ENCODE measurements at regions not wholly inside any gene's neighbourhood (a gene's known extent, or its start where the extent isn't known, plus 50 kb on each side); places are given as distances from the start of the nearest gene placed in this dataset.

GRCh38 chr4:100933628-100934027, 413.7 kb downstream of the PPP3CA start:
- H3K4me3 ChIP-seq (ENCODE audit: low read depth, low read length): no peak overlapping the region
- TF ChIP-seq ZNF501 (tag by site-specific recombination; IDR thresholded peaks at IDR 0.05) (no peak), WT1 (tag by site-specific recombination; IDR thresholded peaks at IDR 0.05) (no peak), ZNF658 (tag by site-specific recombination; IDR thresholded peaks at IDR 0.05) (no peak), ZBTB48 (tag by site-specific recombination; IDR thresholded peaks at IDR 0.05) (no peak), ZBTB1 (tag by site-specific recombination; IDR thresholded peaks at IDR 0.05) (no peak), ZNF274 (IDR thresholded peaks at IDR 0.05; ENCODE audit: low read length) (no peak), ZNF274 (tag by site-specific recombination; IDR thresholded peaks at IDR 0.05; ENCODE audit: borderline replicate concordance) (no peak), ZNF10 (tag by site-specific recombination; IDR thresholded peaks at IDR 0.05) (no peak), SP3 (tag by site-specific recombination; IDR thresholded peaks at IDR 0.05) (no peak), SCRT1 (tag by site-specific recombination; IDR thresholded peaks at IDR 0.05; ENCODE audit: borderline replicate concordance) (no peak)
- no peaks in the 10 kb centered on the region for H3K36me3 ChIP-seq (ENCODE audit: control insufficient read depth in 2 of 2, insufficient read depth in 1 of 2, low read length in 2 of 2)

GRCh38 chr4:100929758-100930157, 411.9 kb upstream of the EMCN start:
- no peaks in the 10 kb centered on the region for H3K36me3 ChIP-seq (ENCODE audit: control insufficient read depth in 2 of 2, insufficient read depth in 1 of 2, low read length in 2 of 2)
- H3K9me3 ChIP-seq (ENCODE audit: control insufficient read depth, insufficient read depth, low read depth, low read length): no peaks in the 10 kb centered on the region
- ChIA-PET POLR2A (no interaction called here), CTCF (no interaction called here)
- no peak for TF ChIP-seq ZNF585B (tag by site-specific recombination; IDR thresholded peaks at IDR 0.05)
- no peak for TF ChIP-seq ZNF701 (tag by site-specific recombination; IDR thresholded peaks at IDR 0.05)
- no peak for TF ChIP-seq ZNF768 (tag by site-specific recombination; IDR thresholded peaks at IDR 0.05)
- TF ChIP-seq ZNF398 (tag by site-specific recombination; IDR thresholded peaks at IDR 0.05): no peak
- no peak for TF ChIP-seq TCF7L2 (IDR thresholded peaks at IDR 0.05; ENCODE audit: borderline replicate concordance, low read depth, low read length)
- TF ChIP-seq ZNF266 (tag by site-specific recombination; IDR thresholded peaks at IDR 0.05; ENCODE audit: low read depth): no peak
- TF ChIP-seq ZNF341 (tag by site-specific recombination; IDR thresholded peaks at IDR 0.05; ENCODE audit: low read depth): no peak
- TF ChIP-seq, protein P1, sequence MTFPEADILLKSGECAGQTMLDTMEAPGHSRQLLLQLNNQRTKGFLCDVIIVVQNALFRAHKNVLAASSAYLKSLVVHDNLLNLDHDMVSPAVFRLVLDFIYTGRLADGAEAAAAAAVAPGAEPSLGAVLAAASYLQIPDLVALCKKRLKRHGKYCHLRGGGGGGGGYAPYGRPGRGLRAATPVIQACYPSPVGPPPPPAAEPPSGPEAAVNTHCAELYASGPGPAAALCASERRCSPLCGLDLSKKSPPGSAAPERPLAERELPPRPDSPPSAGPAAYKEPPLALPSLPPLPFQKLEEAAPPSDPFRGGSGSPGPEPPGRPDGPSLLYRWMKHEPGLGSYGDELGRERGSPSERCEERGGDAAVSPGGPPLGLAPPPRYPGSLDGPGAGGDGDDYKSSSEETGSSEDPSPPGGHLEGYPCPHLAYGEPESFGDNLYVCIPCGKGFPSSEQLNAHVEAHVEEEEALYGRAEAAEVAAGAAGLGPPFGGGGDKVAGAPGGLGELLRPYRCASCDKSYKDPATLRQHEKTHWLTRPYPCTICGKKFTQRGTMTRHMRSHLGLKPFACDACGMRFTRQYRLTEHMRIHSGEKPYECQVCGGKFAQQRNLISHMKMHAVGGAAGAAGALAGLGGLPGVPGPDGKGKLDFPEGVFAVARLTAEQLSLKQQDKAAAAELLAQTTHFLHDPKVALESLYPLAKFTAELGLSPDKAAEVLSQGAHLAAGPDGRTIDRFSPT (tag by site-specific recombination; IDR thresholded peaks at IDR 0.05): no peak
- TF ChIP-seq ZNF404 (tag by site-specific recombination; IDR thresholded peaks at IDR 0.05): no peak
- no peak for TF ChIP-seq ZBTB8A (tag by site-specific recombination; IDR thresholded peaks at IDR 0.05)
- TF ChIP-seq SP2 (tag by site-specific recombination; IDR thresholded peaks at IDR 0.05): no peak
- TF ChIP-seq, protein P2, sequence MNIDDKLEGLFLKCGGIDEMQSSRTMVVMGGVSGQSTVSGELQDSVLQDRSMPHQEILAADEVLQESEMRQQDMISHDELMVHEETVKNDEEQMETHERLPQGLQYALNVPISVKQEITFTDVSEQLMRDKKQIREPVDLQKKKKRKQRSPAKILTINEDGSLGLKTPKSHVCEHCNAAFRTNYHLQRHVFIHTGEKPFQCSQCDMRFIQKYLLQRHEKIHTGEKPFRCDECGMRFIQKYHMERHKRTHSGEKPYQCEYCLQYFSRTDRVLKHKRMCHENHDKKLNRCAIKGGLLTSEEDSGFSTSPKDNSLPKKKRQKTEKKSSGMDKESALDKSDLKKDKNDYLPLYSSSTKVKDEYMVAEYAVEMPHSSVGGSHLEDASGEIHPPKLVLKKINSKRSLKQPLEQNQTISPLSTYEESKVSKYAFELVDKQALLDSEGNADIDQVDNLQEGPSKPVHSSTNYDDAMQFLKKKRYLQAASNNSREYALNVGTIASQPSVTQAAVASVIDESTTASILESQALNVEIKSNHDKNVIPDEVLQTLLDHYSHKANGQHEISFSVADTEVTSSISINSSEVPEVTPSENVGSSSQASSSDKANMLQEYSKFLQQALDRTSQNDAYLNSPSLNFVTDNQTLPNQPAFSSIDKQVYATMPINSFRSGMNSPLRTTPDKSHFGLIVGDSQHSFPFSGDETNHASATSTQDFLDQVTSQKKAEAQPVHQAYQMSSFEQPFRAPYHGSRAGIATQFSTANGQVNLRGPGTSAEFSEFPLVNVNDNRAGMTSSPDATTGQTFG (tag by site-specific recombination; IDR thresholded peaks at IDR 0.05; ENCODE audit: borderline replicate concordance): no peak
- no peak for TF ChIP-seq ZNF112 (tag by site-specific recombination; IDR thresholded peaks at IDR 0.05)
- TF ChIP-seq KLF9 (tag by site-specific recombination; IDR thresholded peaks at IDR 0.05; ENCODE audit: low read depth): no peak
- TF ChIP-seq ZNF311 (tag by site-specific recombination; IDR thresholded peaks at IDR 0.05; ENCODE audit: borderline replicate concordance): no peak
- no peak overlapping the region for H3K4me3 ChIP-seq (ENCODE audit: low read depth, low read length)
- H3K4me1 ChIP-seq (ENCODE audit: control insufficient read depth, insufficient read depth, low read length): no peaks in the 10 kb centered on the region
- H3K27ac ChIP-seq (ENCODE audit: extremely low read depth, low read depth, low read length): no peak overlapping the region

More at GRCh38 chr4:100933628-100934027, 413.7 kb downstream of the PPP3CA start:
- Histone ChIP-seq H3K27ac (ENCODE audit: extremely low read depth, low read depth, low read length) (no peak overlapping the region), H3K4me1 (ENCODE audit: control insufficient read depth, insufficient read depth, low read length) (no peaks in the 10 kb centered on the region), H3K9me3 (ENCODE audit: control insufficient read depth, insufficient read depth, low read depth, low read length) (no peaks in the 10 kb centered on the region)
- POLR2A ChIA-PET: no interaction called here
- CTCF ChIA-PET: interaction anchor here (0.6 kb wide), 1 partner anchor 235 kb away, joined by 3 read pairs; no protein-coding TSS in a partner anchor

Data from HEK293 (cell line).